Neural cell (in vitro differentiated cells): ENCODE measurements at regions not wholly inside any gene's neighbourhood (a gene's known extent, or its start where the extent isn't known, plus 50 kb on each side); places are given as distances from the start of the nearest gene placed in this dataset.

Source experiments
- MXI1 ChIP-seq: fragments of 450-650 bp; conservative IDR thresholded peaks from 2 replicates; pipeline ENCODE4 v1.6.1; 2014; ENCODE audit warnings: antibody characterized with exemption, mild to moderate bottlenecking; ENCODE audit not compliant: poor library complexity, severe bottlenecking
- POLR2AphosphoS5 ChIP-seq: IDR thresholded peaks from 2 replicates; pipeline ENCODE4 v1.6.1; 2012
- RAD21 ChIP-seq: fragments of 450-650 bp; conservative IDR thresholded peaks from 2 replicates; pipeline ENCODE4 v1.6.1; 2014; ENCODE audit warnings: antibody characterized with exemption, mild to moderate bottlenecking, moderate library complexity
- TF ChIP-seq, protein P1 (sequence below): fragments of 450-650 bp; IDR thresholded peaks from 2 replicates; pipeline ENCODE4 v1.5.1; 2014; ENCODE audit warnings: antibody characterized with exemption, mild to moderate bottlenecking, moderate library complexity; ENCODE audit not compliant: poor library complexity, severe bottlenecking

DNA sequence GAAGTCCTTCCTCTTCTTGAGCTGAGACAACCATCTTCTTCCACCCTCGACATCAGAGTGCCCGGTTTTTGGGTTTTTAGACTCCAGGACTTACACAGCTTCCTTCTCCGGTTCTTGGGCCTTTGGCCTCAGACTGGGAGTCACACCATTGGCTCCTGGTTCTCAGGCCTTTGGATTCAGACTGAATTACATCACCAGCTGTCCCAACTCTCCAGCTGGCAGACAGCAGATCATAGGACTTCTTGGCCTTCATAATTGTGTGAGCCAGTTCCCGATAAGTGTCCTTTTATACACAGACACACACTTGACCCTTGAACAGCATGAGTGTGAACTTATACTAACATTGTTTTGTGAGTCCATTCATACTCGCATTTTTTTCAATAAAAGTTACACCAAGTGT lies 166.0 kb upstream of the UBL3 start:
- TF ChIP-seq, protein P1, sequence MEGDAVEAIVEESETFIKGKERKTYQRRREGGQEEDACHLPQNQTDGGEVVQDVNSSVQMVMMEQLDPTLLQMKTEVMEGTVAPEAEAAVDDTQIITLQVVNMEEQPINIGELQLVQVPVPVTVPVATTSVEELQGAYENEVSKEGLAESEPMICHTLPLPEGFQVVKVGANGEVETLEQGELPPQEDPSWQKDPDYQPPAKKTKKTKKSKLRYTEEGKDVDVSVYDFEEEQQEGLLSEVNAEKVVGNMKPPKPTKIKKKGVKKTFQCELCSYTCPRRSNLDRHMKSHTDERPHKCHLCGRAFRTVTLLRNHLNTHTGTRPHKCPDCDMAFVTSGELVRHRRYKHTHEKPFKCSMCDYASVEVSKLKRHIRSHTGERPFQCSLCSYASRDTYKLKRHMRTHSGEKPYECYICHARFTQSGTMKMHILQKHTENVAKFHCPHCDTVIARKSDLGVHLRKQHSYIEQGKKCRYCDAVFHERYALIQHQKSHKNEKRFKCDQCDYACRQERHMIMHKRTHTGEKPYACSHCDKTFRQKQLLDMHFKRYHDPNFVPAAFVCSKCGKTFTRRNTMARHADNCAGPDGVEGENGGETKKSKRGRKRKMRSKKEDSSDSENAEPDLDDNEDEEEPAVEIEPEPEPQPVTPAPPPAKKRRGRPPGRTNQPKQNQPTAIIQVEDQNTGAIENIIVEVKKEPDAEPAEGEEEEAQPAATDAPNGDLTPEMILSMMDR, result no peak
- no peak for TF ChIP-seq POLR2AphosphoS5
- TF ChIP-seq RAD21, result no peak
- no peak for TF ChIP-seq MXI1
